Head of caudate nucleus (tissue), 42 donors: ENCODE measurements at regions not wholly inside any gene's neighbourhood (a gene's known extent, or its start where the extent isn't known, plus 50 kb on each side); places are given as distances from the start of the nearest gene placed in this dataset.

Source experiments
- DNase-seq, 42 donors: peaks; one replicate each; pipeline versions ENCODE4 v3.0.0 to v3.0.0-alpha.2; 2020 to 2021; ENCODE audit warnings: mixed read lengths in 7 of 42
- intact Hi-C: fragments of 100-400 bp; cut with DNase I; formaldehyde crosslinking; loops from one replicate; pipeline ENCODE4 v1.15.0; 2022

DNA sequence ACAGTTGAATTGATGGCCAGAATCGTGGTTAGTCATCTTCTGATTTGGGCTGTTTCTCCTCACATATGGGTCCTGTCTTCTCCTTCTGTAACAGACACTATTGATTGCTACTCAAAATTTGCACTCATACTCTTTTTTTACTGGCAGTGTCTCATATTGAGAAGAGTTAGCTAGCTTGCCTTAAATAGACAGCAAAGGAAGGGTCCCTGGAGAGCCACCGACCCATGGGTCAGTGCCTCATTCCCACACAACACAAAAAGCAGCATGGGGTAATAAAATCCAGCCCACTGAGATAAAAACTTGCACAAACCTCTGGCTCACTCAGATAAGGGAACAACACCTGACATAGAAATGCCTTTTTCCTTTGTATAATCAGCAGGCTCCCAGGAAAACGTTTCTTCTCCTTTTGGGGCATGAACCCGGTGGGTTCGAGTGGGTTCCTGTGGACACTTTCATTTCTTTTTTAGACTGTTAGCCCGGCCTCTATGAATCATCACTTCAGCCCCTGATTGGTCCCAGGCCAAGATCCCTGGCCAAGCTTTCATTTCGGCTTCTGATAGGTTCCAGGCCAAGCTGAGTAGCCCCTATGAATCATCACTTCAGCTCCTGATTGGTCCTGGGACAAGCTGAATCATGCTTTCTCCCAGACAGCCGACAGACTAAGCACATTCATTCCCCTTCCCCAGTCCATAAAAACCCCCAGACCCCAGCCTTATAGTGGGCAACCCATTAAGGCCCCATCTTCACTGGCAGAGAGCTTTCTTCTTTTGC is 408.1 kb downstream of the DCAF12L2 start:
- no peak for DNase-seq
- intact Hi-C loops: no loop called here

DNA sequence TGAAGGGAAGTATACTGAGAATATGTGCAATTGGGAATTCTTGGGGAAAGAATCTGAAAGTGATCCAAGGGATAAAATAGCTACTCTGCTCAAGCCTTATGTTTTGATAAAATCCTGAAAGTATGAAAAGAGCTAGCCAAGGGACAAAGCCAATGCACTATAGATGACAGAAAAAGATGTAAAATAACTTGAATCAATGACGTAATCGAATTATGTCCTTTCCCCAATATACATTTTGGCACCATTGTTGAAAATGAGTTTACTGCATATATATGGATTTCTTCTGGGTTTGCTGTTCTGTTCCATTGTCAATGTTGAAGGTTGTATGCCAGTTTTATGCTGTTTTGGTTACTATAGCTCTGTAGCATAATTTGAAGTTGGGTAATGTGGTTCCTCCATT is 407.3 kb downstream of the DCAF12L2 start:
- DNase-seq: no peak
- intact Hi-C loops: no loop called here

DNA sequence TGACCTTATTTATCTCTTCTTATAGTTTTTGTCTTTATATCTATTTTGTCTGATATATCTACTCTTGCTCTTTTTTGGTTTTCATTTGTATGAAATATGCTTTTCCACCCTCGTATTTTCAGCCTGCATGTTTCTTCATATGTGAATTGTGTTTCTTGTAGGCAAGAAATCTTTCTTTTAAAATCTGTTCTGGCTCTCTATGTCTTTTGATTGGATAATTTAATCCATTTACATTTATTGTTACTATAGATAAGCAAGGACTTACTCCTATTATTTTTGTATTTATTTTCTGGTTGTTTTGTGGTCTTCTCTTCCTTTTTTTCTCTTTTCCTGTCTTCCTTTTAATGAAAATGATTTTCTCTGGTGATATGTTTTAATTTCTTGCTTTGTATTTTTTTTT is 403.1 kb downstream of the DCAF12L2 start:
- intact Hi-C loops: no loop called here
- no peak for DNase-seq

DNA sequence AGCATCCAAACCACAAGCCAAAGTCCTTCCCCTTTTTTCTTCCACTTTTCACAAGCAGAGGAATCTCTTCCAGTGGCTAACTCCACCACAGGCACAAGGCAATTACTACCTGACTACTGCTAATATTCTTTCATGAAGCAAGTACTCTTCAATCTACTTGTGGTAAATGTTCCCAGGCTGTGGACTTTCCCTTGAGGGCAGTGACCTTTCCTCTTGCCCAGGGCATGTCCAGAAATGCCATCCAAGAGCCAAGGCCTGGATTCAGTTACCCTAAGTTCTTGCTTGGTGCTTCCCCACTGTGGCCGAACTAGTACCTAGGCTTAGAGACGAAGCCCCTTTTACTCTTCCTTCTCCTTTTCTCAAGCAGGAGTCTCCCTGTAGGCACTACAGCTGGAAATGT is 400.7 kb downstream of the DCAF12L2 start:
- no peak for DNase-seq
- intact Hi-C loops: no loop called here

DNA sequence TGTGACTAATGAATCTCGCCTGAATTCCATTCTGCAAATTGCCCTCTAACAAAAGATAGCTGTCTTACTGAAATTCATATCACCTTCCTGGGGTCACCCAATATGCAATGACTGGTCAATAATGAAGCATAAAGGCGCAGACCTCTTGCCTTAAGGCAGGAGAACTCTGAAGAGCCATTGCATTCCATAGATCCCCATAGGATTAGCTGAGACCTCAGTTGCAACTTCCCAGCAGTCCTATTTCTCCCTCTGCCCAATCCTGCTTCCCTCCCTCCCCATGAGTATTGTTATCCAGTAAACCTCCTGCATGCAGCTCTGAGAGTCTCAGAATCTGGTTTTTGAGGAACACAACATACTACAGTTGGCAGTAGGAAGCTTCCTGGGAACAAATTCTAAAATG is 396.5 kb downstream of the DCAF12L2 start:
- intact Hi-C loops: no loop called here
- no peak for DNase-seq

DNA sequence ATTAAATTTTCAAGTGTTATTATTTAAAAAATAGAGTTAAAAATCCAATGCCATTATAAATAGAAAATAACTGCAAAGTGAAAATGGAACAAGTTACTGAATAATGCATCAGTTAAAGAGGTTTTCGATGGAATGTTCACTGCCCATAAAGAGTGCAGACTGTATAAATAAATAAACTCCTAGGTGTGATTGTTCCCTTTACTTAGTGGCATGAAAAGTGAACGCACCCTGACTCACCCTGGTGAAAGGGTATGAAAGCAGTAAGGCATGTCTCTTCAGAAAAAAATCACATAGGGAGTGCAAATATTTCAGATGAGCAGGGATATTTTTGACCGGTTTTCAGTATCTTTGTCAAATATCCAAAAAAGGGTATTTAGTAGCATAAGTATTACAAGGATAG is 387.8 kb downstream of the DCAF12L2 start:
- intact Hi-C loops: no loop called here
- no peak for DNase-seq

DNA sequence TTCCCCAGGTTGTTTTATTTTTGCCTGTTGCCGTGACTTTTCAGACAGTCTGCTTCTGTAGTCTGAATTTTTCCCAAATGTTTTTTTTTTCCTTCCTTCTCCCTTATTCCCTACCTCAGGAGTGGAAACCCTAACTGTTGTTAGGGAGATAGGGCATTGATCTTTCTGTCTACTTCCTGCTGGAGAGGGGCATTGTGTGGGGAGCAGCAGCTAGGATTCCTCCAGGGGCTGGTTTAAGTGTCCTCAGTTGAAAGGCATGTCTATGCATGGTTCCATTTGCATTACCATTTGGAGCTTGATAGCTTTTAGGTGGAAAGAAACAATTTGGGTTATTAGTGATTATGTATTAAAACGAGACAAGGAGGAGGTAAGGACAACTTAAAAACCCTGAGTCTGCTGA is 383.9 kb downstream of the DCAF12L2 start:
- intact Hi-C loops: no loop called here
- no peak for DNase-seq

DNA sequence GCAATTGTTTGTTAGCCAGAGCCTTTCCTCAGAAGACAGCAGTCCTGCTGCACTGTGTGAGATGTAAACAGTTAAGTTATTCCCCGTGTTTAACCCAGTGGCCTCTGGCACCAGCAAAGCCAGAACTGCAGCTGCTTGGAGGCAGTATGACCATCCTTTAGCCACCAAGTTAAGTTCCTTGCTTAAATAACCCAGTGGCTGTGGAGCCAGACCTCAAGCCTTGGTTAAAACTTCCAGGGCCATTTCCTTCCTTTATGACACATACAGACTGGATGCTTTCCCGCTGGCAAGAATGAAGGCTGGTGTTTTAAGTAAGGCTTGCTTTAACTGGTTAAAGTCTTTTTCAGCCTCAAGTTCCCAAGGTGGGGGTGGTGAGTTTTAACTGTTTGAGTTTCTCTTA is 379.8 kb downstream of the DCAF12L2 start:
- DNase-seq: no peak
- intact Hi-C loops: no loop called here

DNA sequence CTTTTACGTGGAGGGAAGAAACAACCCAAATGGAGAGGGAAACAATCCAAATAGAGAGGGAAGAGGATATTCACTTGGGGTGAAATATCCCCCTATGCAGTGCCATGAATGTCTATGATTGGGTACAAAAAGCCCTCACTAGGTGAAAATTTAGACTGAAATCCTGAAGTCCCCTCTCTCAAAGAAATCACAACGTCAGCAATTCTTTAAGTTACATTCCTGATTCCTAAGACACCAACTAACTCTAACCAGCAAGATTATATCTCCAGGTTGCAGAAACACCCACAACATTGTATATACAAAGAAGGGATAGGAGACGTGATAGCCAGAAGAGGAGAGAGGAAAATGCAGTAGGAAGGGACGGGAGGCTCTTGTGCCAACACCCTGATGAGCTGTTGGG is 374.3 kb downstream of the DCAF12L2 start:
- DNase-seq: no peak
- intact Hi-C loops: no loop called here

DNA sequence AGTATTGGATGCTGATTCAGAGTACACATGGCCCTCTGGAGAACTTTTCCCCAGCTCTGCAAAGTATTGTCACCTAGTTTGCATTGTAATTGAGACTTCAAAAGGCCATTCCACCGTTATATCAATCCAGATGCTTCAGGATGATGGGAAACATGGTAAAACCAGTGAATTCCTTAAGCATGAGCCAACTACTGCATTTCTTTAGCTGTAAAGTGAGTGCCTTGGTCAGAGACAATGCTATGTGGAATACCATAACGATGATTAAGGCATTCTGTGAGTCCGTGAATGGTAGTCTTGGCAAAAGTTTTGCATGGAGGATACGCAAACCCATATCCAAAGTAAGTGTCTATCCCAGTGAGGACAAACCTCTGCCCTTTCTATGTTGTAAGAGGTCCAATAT is 355.2 kb downstream of the DCAF12L2 start:
- DNase-seq: no peak
- intact Hi-C loops: no loop called here

DNA sequence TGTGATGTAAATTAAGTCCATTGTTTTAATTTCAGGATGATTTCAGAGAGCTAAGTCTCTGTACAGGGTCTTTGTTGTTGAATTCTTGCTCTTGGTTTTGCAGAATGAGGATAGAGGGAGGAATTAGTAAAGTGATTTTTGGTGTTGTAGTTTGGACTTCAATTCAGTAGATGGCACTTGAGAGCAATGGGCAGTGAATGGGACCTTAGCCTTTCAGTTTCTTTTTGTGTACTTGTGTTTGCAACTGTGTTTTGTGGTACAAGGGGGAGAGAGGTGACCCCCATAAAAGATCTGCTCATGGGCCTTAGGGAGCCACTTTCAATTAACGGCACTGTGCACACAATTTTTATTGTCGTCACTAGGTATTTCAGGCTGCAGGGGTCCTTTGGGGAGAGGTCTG is 340.0 kb downstream of the DCAF12L2 start:
- no peak for DNase-seq
- intact Hi-C loops: no loop called here

DNA sequence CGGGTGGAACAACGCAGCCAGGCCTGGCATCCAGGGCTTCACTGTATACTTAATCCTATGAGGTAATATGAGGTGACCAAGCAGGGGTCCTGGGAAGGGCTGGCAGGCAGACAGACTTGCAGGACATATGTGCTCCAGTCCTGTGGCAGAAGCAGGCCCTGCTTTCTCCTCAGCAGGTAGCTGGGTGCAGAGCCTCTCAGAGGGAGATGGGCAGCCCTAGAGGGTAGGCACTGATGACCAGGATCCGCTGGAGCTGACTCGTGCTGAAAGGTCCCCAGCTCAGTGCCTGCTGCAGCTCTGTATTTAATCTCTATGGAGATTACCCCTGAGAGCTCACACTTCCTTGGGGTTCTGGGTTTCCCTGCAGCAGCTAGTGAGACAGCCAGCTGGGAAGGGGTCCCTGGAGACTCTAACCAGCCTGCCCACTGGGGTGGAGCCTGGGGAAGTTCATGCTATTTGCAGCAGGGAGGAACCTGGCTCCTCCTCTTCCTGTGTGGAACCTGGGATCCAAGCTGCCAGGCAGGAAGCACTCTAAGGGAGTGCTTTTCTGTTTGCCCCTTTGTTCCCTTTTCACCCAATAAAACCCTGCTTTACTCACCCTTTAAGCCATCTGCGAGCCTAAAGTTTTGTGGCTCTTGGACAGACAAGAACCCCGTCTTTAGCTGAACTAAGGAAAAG is 339.2 kb downstream of the DCAF12L2 start:
- DNase-seq: no peak
- intact Hi-C loops: no loop called here

DNA sequence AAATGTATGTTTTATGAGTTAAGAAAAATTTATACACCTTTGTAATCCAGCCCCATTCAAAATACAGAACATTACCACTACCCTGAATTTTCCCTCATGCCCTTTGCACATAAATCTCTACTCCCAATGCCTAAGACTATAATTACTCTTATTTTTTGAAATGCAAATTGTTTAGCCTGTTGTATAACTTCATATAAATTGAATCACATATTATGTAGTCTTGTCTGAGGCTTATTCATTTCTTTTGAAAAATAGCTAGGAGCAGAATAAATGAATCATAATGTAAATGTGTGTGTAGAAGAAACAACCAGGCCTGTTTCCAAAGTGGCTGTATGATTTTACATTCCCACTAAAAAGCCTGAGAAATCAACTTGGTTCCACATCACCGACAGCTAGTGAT is 319.8 kb downstream of the DCAF12L2 start:
- DNase-seq: no peak
- intact Hi-C loops: no loop called here

DNA sequence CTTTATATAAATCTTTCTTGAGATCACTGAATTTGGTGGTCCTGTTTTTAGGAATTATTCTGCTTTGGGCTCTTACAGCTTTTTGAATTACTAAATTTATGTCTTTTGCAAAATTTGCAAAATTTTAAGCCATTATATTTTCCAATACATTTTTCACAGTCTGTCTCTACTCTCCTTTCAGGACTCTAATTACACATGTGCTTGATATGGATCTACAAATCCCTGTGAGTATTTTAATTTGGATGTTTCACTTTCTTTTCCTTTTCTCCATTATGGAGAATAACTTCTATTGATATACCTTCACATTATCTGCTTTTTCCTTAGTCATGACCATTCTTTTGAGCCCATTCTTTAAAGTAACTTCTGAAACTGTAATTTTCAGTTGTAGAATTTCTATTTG is 315.4 kb downstream of the DCAF12L2 start:
- intact Hi-C loops: no loop called here
- DNase-seq: no peak

DNA sequence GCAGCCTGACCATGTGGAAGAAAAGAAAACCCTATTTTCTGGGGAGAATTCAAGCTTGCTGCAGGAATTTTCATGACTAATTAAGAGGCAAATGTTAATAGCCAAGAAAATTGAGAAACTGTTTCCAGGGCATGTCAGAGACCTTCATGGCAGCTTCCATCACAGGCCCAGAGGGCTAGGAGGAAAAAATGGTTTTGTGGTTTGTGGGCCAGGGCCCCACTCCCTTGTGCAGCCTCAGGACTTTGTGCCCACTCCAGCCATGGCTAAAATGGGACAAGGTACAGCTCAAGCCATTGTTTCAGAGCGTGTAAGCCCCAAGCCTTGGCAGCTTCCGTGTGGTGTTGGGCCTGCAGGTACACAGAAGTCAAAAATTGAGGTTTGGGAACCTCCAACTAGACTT is 282.9 kb downstream of the DCAF12L2 start:
- DNase-seq: no peak
- intact Hi-C loops: no loop called here

DNA sequence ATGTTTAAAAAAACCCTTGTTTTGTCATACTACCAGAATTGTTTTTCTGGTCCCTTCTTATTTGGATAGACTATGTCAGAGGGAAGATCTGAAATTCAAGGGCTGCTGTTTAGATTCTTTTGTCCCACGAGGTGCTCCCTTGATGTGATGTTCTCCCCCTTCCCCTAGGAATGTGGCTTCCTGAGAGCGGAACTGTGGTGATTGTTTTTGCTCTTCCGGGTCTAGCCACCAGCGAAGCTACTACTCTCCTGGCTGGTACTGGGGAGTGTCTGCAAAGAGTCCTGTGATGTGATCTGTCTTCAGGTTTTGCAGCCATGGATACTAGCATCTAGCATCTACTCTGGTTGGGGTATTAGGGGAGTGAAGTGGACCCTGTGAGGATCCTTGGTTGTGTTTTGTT is 271.1 kb downstream of the DCAF12L2 start:
- intact Hi-C loops: no loop called here
- DNase-seq: no peak

DNA sequence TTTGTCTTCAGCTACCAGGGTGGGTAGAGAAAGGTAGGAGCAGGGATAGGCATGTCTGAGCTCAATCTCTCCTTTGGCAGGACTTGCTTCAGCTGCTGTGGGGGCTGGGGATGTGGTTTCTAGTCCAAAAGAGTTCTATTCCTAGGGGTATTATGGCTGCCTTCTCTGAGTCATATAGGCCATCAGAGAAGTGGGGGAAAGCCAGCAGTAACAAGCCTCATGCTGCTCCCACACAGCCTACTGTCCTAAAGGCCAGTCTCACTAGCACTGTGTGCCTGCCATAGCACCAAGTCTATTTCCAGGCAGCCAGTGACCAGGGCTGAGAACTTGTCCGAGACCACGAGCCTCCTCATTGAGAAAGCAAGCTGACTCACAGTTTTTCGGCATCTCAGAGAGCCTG is 270.6 kb downstream of the DCAF12L2 start:
- no peak for DNase-seq
- intact Hi-C loops: no loop called here

DNA sequence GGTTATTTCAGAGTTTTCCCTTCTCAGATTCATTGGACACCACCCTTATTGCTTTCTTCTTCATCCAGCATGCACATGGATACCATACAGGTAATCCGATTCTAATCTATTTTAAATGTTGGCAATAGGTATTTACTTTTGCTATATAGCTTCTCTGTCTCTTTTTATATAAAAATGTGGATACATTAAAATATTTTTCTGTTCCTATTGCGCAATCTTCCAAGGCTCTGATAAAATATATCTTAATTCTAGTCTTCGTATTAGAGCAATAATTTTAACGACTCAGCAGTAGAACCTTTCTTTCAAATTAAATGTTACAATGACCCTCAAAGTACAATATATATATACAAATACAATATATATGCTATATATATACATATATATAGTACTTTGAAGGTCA is 239.8 kb downstream of the DCAF12L2 start:
- intact Hi-C loops: no loop called here
- DNase-seq: no peak

DNA sequence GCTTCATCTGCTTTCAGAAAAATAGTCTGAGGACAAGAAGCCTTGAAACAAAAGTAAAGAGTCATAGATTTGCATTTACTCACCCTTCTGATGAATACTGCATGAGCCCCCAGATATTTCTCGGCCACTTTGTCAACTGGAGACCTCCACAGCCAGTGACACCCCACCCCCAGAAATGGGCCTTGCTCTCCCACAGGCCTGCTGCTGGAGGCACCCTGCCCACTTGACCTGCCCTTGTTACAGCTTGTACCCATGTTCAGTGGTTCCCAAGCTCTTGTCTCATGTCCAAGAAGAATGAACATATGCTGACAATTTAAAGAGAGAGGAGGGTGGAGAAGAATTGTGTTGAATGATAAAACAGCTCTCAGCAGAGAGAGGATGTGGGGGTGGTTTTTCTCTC is 225.1 kb downstream of the DCAF12L2 start:
- intact Hi-C loops: no loop called here
- no peak for DNase-seq

DNA sequence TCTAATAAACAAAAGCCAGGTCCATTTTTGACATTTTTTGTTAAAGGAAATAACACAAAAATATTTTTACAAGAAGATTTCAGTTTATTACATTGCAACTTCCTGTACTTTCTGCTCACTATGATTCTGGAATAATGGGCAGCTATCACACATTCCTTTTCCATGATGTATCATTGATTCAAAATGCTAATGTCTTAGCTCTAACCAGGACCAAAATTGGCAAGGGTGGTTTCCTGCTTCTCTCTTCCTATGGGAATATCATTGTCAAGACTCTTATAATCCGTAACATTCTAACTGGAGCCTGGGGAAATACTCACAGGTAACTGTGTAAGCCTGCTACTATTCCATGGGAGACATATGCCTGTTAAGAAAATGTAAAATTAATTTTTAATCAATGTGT is 218.6 kb downstream of the DCAF12L2 start:
- DNase-seq: no peak
- intact Hi-C loops: no loop called here

DNA sequence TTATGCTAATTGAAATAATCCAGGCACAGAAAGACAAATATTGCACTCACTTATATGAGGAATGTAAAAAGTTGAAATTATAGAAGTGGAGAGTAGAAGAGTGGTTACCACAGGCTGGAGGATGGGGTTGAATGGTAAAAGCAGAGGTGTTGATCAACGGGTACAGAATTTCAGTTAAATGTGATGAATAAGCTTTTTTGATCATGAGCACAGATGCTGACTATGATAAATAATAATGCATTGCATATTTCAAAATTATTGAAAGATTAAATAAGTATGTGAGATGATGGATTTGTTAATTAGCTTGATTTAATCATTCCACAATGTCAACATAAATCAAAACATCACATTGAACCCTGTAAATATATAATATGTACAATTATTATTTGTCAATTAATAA is 213.1 kb downstream of the DCAF12L2 start:
- intact Hi-C loops: no loop called here
- no peak for DNase-seq
